ENCODE measurements at regions not wholly inside any gene's neighbourhood (a gene's known extent, or its start where the extent isn't known, plus 50 kb on each side); places are given as distances from the start of the nearest gene placed in this dataset.

DNA sequence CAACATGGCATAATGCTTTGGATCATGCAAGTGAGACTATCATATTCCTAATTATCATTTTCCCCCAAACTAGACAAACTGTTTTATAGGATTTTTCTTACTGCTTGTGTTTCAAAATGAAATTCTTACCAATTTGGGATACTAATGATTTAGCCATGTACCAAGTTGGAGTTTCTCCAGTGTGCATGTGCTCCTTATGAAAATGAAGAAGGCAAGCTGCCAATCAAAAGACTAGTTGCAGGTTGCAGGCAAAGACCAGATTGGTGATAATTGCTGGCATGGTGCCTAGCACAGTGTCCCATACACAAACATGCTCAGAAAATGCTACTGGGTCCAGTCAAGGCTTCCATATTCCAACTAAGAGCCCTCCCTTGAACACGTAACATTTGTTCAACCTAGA lies 771.8 kb upstream of the FANCL start:
- DNase-seq (ENCODE audit: low read depth): no peak

DNA sequence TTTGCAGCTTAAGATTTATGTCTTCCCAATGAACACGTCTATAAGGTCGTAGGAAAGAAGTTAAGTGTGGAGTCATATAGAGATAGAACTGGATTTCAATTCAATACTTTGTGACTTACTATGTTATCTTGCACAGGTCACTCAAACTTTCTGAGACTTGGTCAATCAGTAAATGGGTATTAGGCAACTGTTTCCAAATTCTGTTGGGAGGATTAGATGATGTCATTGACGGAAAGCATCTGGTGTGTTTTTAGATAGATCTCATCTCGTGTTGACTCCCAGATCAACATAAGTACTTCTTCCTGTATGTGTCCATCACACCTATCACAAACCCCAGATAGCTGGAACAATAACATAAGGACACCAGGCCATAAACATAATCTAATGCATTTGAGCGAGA lies 771.1 kb upstream of the FANCL start:
- DNase-seq (ENCODE audit: low read depth): no peak

DNA sequence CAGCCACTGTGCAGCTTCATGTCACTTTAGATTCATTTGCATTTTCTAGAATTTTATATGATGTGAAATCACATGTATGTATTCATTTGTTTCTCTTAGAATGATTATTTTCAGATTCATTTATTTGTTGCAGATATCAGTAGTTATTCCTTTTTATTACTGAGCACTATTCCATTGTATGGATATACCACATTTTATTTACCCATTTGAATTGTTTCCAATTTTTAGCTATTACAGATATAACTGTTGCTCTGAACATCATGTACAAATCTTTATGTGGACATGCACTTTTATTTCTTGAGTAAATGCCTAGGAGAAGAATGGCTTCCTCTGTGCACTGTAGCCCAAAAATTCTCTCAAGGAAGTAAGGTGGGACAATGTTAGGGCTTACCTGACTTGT lies 767.8 kb upstream of the FANCL start:
- no peak for DNase-seq (ENCODE audit: low read depth)

DNA sequence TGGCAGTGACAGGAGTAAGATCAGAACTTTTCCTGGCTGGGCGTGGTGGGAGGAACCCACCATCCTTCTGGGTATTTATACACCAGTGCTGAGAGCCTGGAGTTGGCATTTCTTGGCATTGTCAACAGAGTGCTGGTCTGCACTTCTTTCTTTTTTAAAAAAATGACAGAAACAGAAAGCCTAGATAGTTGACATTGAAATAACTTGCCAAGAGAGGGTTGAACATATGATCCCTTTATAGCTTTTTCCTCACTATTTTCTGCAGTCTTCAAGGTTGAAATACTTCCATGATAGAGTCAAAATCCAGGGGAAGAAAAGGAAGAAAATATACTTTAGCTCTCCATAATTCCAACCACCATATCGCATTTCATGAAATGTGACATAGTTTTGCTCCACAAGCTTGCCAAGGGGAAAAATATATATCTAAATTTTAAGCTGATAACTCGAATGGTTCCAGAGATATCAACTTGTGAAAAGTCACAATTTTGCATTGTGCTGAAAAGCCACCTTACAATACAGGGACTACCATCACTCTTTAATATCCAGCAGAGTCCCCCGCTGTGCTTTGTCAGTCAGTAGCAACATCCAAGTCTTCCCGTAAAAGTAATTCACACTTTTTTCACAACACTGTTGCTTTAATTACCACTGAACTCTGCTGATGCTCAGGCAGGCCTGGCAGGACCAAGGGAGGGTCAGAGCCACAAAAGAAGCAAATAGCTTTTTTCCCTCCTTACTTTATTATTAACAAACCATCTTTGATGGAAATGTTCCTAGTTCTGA lies 764.9 kb upstream of the FANCL start:
- DNase-seq (ENCODE audit: low read depth): no peak

DNA sequence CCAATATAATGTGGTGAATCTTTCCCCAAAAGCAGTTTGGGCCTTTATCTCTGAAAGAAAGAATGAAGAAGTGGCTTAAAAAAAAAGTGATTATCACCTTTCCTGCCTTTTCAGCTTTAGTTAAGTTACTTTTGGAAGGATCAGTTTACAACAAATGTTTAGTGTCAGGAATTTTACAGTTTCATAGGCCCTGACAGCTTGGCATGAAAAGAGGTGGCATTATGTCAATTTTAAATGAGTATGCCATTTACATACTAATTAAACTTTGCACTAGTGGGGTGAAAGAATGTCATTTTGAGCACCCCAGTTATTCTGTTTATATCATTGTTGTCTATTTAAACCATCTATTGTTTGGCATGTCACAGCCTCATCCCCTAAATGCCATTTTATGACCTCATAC lies 763.5 kb upstream of the FANCL start:
- DNase-seq (ENCODE audit: low read depth): no peak

DNA sequence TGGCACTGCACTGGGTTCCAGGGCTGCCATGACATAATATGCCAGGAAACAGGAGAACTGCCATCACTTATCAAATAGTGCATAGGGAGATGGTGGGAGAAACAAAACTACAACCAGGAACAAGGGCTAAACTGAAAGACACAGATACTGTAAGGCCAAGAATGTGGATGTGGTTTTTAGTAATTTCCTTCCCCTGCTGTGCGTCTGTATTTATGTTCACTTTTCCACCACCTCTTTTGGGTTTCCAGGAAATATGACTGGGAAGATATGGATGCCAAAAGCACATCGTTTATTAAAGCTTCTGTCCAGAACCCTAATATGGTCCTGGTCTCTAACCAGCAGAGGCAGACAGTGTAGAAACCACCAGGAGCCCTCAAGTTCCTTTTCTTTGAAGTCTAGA lies 759.7 kb upstream of the FANCL start:
- peak; percentile 2 for DNase-seq (ENCODE audit: low read depth)

DNA sequence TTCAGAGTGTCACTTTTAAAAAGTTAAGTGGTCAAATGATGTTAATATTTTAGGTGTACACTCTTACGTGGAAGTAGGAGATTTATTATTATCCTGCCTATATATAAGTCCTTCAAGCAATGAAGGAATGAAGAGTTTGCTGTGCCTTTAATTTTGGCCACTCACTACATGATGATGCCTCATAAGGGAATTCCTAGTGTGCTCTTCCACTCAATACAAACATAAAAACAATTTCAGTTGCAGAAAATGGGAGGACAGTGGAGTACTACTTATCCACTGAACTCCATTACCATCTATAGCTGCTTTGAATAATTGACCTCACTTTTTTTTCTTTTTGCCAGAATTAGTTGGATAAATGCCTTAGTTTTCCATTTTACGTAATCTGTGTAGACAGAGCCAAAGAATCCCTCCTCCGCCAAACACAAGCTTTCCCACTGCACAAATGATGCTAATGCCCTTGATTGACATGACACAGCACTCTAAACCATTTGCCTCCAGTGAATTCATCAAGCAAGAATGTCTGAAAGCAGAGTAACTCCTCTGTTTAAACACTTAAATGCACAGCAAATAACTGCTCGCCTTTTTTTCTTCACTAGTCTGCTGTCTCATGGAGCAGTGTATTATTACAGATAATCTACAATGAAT lies 751.1 kb upstream of the FANCL start:
- no peak for DNase-seq (ENCODE audit: low read depth)

DNA sequence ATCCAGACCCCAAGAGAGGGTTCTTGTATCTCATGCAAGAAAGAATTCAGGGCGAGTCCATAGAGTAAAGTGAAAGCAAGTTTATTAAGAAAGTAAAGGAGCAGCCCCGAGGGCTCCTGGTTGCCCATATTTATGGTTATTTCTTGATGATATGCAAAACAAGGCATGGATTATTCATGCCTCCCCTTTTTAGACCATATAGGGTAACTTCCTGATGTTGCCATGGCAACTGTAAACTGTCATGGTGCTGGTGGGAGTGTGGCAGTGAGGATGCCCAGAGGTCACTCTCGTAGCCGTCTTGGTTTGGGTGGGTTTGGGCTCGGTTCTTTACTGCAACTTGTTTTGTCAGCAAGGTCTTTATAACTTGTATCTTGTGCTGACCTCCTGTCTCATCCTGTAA lies 750.2 kb upstream of the FANCL start:
- no peak for DNase-seq (ENCODE audit: low read depth)

DNA sequence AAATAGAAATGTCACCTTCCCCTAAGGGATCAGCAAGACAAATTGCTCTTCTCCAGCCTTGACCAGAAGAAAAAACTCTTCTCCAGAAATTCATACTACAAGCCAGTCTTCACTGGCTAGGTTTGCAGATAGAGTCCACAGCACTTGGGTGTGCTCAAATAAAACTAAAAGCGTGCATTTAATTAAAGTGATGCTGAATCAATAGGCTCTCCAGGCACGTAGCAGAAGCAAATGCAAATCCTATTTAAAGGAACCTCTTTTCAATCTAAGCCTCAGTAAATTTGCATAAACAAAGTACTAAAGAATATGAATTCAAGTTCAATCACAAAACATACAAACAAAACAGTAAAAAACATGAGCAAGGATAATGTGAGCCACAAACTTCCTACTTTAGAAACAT lies 744.4 kb upstream of the FANCL start:
- no peak for DNase-seq (ENCODE audit: low read depth)

DNA sequence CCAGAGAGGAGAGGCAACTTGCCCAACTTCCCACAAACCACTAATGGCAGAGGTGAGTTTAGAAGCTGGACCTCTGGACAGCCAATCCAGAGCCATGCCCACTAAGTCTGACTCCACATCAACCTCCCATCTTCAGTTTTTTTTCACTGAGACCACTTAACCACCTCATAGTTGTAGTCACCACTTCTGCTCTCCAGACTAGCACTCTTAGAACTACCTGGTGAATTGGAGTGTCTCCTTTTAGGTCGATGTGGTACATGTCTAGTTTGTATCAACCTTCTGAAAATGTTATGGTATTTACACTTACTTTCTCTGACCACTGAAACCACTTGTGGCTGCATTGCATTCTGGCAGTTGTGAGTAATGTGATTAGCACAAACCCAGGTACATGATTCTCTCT lies 743.6 kb upstream of the FANCL start:
- DNase-seq (ENCODE audit: low read depth): no peak

DNA sequence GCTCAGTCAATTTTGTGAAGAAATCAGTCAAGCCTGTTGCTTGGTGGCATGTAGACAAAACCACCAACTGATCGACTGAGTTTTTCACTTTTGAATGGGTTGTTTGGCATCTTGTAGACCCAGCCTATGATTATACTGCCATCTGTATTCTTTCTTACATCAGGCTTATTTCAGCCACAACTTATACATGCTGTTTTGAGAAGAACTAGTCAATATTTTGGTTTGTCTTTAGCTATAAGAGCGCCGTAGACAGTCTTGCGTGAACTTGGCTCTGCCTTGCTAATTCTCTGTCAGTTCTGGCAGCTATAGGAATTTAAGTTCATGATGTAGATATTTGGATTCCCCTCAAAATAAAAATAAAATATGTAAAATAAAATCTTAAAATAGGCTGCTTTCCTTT lies 742.0 kb upstream of the FANCL start:
- DNase-seq (ENCODE audit: low read depth): no peak

DNA sequence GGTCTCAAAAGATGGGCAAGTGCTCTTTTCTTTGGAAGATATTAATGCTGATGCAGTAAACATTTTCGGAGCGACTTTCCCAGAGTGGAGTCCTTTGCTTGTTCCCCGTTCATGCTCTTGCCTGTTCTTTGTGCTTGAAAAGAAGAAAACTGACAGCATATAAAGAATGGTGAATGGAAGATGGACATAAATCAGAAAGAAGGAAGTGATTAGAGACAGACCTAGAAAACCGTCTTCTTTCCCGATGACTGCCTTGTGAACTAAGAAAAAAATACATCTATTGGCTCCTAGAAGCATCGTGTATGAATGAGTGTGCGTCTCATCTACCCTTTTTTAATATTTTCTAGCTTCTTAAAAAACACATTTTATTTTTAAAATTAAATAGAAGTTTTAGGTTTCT lies 740.1 kb upstream of the FANCL start:
- no peak for DNase-seq (ENCODE audit: low read depth)

DNA sequence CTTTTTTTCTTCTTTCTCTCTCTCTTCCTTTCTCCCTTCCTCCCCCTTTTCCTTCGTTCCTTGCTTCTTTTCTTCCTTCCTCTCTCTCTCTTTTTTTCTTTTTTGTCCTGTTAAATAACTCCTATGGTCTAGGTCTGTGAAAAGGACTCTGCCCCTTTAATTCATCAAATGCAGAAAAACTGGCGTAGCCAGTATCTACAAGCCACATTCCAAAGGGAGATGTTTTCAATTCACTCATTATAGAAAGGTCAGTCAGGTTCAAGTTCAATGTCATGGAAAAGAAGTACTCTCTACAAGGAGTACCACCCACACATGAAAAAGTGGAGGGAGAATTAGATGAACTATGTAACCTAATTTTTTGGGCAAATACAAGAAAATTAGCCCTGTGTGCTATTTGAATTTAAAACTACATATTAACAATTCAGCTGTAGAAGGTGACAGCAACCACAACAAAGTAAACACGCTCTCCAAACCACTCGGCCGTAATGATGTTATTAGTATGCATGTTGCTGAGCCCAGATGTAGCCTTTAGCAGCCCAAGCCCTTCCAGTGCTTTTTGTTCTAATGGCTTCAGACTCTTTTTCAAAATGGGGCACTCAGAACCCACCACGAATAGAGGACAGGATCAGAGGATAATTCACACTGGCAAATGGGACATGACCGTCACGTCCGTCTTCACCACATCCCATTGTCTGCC lies 735.4 kb upstream of the FANCL start:
- DNase-seq (ENCODE audit: low read depth): no peak

DNA sequence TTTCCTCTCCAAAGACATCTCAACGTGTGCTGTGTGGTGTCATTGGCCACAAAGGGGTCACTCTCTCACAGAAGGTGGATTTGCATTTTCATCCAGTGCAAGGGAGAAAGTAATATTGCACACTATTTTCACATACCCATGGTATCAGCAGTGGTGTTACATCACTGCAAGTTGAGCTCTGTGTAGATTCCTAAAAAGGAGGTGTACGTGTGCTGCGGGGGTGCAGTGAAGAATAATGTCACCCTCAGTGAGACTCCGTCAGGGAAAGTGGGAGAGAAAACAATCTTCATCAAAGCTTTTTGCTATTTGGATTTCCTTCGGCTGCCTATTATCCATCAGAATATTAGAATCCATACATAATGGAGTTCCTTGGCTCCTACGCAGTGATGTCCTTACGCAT lies 733.8 kb upstream of the FANCL start:
- DNase-seq (ENCODE audit: low read depth): no peak

DNA sequence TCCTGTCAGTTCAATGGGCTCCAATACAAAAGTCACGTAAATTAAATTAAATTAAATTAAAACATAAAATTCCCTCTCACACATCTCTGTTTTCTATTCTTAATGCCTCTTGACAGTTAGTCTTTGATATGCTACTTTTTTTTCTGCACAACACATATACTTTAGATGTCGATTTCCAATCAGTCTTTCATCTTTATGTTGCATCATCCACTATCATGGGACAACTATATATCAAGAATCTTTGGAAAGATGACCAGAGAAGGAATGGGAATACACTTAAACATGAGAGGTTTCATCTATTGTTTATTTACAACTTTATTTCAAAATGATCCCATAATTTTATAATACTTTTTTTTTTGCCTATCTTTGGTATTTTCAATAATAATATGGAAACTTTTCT lies 733.3 kb upstream of the FANCL start:
- DNase-seq (ENCODE audit: low read depth): no peak

DNA sequence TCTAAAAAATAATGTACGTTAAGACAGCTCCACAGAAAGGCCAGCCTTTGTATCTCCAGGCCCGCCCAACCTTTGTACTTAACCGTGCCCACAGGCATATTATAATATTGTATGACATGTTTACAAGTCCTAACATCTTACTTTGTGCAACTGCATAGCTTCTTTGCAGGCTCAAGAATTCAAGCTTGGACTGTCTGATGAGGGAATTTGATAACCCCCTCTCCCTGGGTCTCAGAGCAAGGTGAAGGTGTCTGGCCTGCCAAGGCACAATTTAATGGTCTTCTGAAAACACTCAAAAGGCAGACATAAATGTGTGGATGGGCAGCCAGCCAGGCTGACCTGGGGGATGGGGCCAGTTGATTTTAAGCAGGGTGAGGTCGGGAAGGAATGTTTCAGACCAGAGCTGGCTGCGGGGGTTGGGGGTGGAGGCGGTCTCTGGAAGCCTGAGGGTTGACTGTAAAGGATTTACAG lies 732.7 kb upstream of the FANCL start:
- DNase-seq (ENCODE audit: low read depth): no peak

DNA sequence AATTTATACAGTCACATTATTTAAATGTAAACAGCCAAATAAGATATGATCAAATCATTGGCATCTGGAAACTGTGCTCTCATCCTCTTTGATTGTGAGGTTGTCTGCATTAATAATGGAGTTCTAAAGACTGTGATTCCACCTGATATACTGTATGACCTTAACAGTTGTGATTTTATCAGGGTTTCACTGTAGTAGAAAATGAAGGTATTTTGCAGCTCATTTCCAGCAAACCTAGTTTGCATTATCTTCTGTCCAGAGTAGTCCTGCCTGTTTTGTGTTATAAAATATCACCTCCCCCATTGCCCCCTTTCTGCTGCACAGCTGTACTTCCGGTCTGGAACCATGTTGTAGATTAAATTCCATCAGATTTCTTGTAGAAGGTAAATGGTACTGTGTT lies 731.6 kb upstream of the FANCL start:
- DNase-seq (ENCODE audit: low read depth): no peak

DNA sequence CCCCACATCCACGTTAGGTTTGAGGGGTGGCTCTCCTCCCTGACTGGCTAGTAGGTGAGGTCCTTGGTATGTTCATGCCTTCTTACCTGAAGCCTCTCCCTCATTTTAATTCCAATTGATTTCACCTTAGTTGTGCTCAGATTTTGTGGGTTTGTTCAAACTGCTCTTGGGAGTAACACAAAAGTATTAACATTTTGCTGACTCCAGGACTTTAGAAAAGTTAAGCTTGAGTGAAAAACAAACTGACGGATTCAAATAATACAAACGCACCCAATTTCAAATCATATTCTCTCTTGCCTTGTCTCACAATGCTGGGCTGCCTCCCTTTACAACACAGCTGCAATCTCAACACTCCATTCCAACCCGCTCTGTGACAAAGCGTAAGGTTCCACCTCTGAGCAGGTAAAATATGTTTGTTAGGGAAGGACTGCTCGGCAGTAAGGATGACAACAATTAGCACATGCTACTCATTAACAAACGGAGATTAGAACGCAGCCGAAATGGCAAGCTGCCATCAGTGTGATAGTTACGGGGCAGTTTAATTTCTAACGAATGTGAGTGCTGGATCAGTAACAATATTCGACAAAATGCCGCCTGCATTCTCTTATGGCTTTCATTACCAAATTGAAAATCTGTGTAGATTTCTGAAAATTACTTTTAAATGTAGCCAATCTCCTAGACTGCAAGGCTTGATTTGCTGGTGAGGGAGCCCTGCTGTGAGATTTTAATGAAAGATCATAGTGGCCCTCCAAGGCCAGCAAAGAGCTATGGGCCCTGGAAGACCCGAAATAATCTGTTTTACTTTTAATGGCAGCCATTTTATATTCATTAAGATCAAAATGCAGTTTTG lies 730.6 kb upstream of the FANCL start:
- DNase-seq (ENCODE audit: low read depth): no peak

DNA sequence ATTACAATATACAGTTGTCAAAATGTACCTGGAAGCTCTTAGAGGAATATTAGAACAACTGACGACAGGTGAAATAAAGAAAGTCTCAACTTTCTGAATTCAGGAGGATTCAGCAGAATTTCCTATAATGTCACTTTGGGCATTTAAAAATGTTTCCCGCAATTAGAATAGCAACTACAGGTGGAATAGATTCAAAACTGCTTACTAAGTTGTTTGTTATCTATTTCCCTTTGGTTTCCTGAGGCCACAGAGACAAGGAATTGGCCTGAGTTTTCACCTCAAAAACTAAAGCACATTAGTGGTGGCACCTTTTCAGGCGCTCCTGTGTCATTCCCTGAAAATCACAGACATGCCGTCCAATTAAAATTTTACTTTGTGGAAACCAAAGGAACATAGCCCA lies 729.2 kb upstream of the FANCL start:
- DNase-seq (ENCODE audit: low read depth): no peak

DNA sequence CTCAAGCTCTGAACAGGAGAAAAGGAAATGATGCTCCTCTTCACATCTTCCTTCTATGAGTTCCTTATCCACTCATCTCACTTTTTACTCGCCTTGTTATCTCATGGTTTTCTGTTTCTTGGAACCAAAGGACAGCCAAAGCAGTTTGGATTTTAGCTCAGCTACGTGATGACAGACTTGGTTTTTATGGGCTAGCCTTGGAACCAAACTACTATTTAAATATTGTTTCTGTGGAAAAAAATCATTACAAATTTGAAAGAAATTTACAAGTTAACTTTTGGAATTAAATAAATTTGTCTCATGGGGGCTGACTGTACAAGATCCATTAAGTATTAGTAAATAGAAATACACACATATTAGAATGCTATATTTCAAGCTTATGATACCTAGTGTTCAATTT lies 727.8 kb upstream of the FANCL start:
- DNase-seq (ENCODE audit: low read depth): no peak

DNA sequence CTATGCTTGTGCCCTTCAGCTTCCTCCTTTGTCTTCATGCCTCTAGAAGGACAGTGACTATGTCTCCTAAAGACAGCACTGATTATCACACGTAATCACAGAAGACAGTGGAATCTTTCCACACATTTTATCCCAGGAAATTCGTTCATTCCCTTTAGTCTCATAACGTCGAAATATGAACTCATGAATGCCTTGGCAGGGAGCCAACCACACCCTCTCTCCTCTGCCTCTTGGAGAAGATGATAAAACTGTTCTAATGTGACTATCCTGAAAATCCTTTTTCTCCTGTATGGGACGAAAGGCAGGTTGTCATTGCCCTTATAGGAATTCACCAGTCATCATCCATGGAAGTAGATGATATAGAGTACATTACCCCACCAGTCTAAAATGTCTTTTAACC lies 726.6 kb upstream of the FANCL start:
- DNase-seq (ENCODE audit: low read depth): no peak

DNA sequence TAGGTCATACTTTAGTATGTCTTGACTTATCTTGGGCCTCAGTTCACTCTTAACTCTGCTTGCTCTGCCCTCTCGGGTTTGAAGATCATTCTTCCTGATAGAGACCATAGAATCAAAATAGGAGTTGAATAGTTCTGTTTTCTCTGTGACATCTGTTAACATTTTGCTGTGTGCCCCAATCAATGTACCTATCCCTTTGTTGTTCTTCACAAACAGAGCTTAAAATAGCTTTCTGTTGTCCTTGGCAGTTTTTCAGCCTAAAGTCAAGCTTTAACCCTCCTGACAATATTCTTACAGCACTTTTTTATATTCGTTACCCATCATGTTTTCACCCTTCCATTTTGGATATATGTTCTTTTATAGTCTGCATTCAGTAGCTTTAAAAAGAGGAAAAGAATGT lies 724.5 kb upstream of the FANCL start:
- no peak for DNase-seq (ENCODE audit: low read depth)
